T-cell (primary cell): ENCODE measurements at regions not wholly inside any gene's neighbourhood (a gene's known extent, or its start where the extent isn't known, plus 50 kb on each side); places are given as distances from the start of the nearest gene placed in this dataset.

ENCODE experiments used
- ATAC-seq, 4 experiments: fragments of 200-7000 bp in 3 of 4; fragments of 150-1000 bp in 1 of 4; cut with Tn5 transposase; replicated peaks in 1 of 4; 1 replicate in 3 of 4; 2 replicates in 1 of 4; pipeline ENCODE4 v1.10.0; 2021; ENCODE audit warnings: moderate library complexity in 3 of 4, mild to moderate bottlenecking in 2 of 4, moderate number of reproducible peaks in 1 of 4
- CTCF ChIA-PET, 2 donors: fragments of 300-600 bp; sonication (Branson Sonifier 250); formaldehyde crosslinking; loops; one replicate each; lab custom pipeline; 2022; ENCODE audit warnings: antibody characterized with exemption in 2 of 2; lab: Charles Lee
- POLR2A ChIA-PET, 2 donors: fragments of 300-600 bp; sonication (Branson Sonifier 250); formaldehyde crosslinking; loops; one replicate each; lab custom pipeline; 2022; ENCODE audit warnings: antibody characterized with exemption in 2 of 2; lab: Charles Lee
- DNase-seq, 35 experiments: peaks; one replicate each; pipeline versions ENCODE4 v3.0.0 to v3.0.0-alpha.2; 2013 to 2023
- H3K27ac ChIP-seq: one replicate; pipeline ENCODE4 v1.5.1; 2013; ENCODE audit warnings: low read length
- H3K27me3 ChIP-seq, 2 experiments: replicated peaks in 1 of 2; 1 replicate in 1 of 2; 2 replicates in 1 of 2; pipeline versions ENCODE4 v1.6.1 to v1.7.0; 2013; ENCODE audit warnings: low read length in 1 of 2, mixed read lengths in 1 of 2; ENCODE audit not compliant: control insufficient read depth in 2 of 2, insufficient read depth in 2 of 2; ENCODE audit errors: extremely low read depth in 1 of 2
- H3K36me3 ChIP-seq, 2 donors: 1 replicate in 1 of 2; 2 replicates in 1 of 2; pipeline versions ENCODE4 v1.6.1 to v1.7.0; 2013; ENCODE audit warnings: low read length in 1 of 2; ENCODE audit not compliant: control insufficient read depth in 2 of 2, insufficient read depth in 1 of 2; ENCODE audit errors: extremely low read depth in 1 of 2
- H3K4me1 ChIP-seq, 2 experiments: 1 replicate in 1 of 2; 2 replicates in 1 of 2; pipeline versions ENCODE4 v1.6.1 to v1.7.0; 2013; ENCODE audit warnings: low read length in 2 of 2, mixed read lengths in 1 of 2; ENCODE audit not compliant: insufficient read depth in 2 of 2, control insufficient read depth in 1 of 2; ENCODE audit errors: extremely low read depth in 1 of 2
- H3K4me3 ChIP-seq, 2 donors: 1 replicate in 1 of 2; 2 replicates in 1 of 2; pipeline versions ENCODE4 v1.5.1 to v1.7.0; 2013; ENCODE audit warnings: mild to moderate bottlenecking in 2 of 2, low read length in 1 of 2, moderate library complexity in 1 of 2; ENCODE audit not compliant: control insufficient read depth in 1 of 2; ENCODE audit errors: extremely low read depth in 1 of 2
- H3K9me3 ChIP-seq: 2 replicates; pipeline ENCODE4 v1.7.0; 2013
- H3K27ac Mint-ChIP-seq, 2 donors: one replicate each; pipeline ENCODE4 v1.8.0; 2020 to 2021; ENCODE audit warnings: mild to moderate bottlenecking in 2 of 2, mixed read lengths in 2 of 2
- H3K27me3 Mint-ChIP-seq, 2 donors: one replicate each; pipeline ENCODE4 v1.8.0; 2021 to 2022; ENCODE audit warnings: mixed read lengths in 2 of 2
- H3K36me3 Mint-ChIP-seq: one replicate; pipeline ENCODE4 v1.8.0; 2021; ENCODE audit warnings: mixed read lengths
- H3K4me1 Mint-ChIP-seq, 3 donors: one replicate each; pipeline ENCODE4 v1.8.0; 2020 to 2022; ENCODE audit warnings: mixed read lengths in 3 of 3, mild to moderate bottlenecking in 1 of 3
- H3K4me3 Mint-ChIP-seq, 3 donors: one replicate each; pipeline ENCODE4 v1.8.0; 2020 to 2022; ENCODE audit warnings: mild to moderate bottlenecking in 3 of 3, mixed read lengths in 3 of 3, moderate library complexity in 3 of 3
- H3K9me3 Mint-ChIP-seq, 3 donors: one replicate each; pipeline ENCODE4 v1.8.0; 2020 to 2022; ENCODE audit warnings: mixed read lengths in 3 of 3
- WGBS: methylation state at CpG from one replicate; pipeline ENCODE4 v1.1.5; 2013; ENCODE audit warnings: missing lambda C conversion rate; ENCODE audit not compliant: insufficient coverage; 5-methylcytosine and 5-hydroxymethylcytosine counted together

DNA sequence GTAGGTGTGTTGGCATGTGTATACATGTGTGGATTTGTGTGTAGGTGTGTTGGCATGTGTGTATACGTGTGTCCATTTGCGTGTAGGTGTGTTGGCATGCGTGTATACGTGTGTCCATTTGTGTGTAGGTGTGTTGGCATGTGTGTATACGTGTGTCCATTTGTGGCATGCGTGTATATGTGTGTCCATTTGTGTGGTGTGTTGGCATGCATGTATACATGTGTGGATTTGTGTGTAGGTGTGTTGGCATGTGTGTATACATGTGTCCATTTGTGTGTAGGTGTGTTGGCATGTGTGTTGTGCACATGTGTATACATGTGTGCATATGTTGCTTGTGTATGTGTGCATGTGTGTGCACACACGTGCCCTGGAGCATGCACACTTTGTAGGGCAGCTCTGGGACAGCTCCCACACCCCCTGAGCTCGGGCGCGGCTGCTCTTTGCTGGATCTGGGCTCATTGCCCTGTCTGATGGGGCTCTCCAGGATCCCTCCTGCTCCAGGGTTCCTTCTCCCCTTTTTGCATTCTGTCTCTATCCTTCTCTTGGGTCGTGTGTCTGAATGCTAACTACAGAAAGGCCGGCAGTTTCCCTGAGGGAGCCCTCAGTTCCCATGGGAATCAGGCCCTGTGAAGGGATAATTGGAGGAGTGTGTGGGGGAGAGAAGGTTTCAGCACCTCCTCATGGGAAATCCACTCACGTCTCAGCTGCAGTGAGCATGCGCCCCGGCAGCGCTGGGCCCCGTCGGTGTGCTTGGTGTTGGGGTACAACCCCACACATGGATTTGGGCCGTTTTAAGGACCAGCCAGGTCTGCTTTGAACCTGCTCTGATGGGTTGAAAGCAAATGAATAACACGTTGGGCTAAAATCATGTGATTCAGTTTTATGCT is 102.0 kb downstream of the ERMARD start:
- POLR2A ChIA-PET: no interaction called here
- Mint-ChIP-seq H3K27ac (no peak overlapping the region), H3K36me3 (no peaks in the 10 kb centered on the region), H3K27me3 (peaks cover 2 to 9% of the 10 kb centered on the region in 2 donors), H3K4me1 (no peaks in the 10 kb centered on the region), H3K4me3 (no peak overlapping the region), H3K9me3 (peaks cover 5% of the 10 kb centered on the region in 3 donors)
- H3K27me3 ChIP-seq: peaks cover 0 to 4% of the 10 kb centered on the region in 2 experiments
- no peak for DNase-seq
- H3K4me3 ChIP-seq: no peak overlapping the region
- no peak overlapping the region for H3K27ac ChIP-seq
- WGBS: 88% methylated on average over 18 of the region's 20 CpGs
- H3K4me1 ChIP-seq: no peaks in the 10 kb centered on the region
- no peak for ATAC-seq
- CTCF ChIA-PET: no interaction called here
- peaks cover 2% of the 10 kb centered on the region for H3K9me3 ChIP-seq
- no peaks in the 10 kb centered on the region for H3K36me3 ChIP-seq

DNA sequence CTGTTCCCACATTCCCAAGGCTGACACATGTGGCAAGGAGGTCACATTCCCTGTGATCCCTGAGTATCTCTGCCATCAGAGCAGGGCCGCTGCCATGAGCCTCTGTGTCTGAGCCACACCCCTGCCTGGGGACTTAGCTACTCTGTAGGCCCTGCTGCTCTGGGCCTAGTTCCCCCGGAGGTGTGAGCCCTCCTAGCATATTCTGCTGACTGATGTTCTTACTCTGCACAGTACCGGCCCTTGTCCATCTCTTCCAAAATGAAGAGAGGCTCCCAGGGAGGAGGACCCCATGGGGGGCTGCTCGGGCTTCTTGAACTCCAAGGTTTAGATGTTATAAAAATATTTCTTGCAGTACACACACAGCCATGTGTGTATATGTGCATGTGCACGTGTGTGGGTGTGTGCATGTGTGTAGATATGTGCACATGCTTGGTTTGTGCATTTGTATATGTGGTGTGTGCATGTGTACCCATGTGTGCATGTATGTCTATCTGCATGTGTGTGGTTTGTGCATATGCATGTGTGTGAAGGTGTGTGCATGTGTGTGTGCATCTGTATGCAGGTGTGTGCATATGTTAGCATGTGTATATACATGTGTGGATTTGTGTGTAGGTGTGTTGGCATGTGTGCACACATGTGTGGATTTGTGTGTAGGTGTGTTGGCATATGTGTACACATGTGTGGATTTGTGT is 101.2 kb downstream of the ERMARD start:
- Mint-ChIP-seq H3K4me1 (no peaks in the 10 kb centered on the region), H3K9me3 (peaks cover 3 to 5% (median 4%) of the 10 kb centered on the region in 3 donors), H3K27me3 (peaks cover 2 to 9% of the 10 kb centered on the region in 2 donors), H3K4me3 (no peak overlapping the region), H3K27ac (no peak overlapping the region), H3K36me3 (no peaks in the 10 kb centered on the region)
- Histone ChIP-seq H3K9me3 (no peaks in the 10 kb centered on the region), H3K4me3 (no peak overlapping the region), H3K4me1 (no peaks in the 10 kb centered on the region), H3K27ac (no peak overlapping the region), H3K36me3 (no peaks in the 10 kb centered on the region), H3K27me3 (peaks cover 0 to 7% of the 10 kb centered on the region in 2 experiments)
- DNase-seq (no peak), ATAC-seq (no peak)
- POLR2A ChIA-PET: no interaction called here
- CTCF ChIA-PET: no interaction called here
- 86% methylated on average over 2 of the region's 5 CpGs for WGBS

DNA sequence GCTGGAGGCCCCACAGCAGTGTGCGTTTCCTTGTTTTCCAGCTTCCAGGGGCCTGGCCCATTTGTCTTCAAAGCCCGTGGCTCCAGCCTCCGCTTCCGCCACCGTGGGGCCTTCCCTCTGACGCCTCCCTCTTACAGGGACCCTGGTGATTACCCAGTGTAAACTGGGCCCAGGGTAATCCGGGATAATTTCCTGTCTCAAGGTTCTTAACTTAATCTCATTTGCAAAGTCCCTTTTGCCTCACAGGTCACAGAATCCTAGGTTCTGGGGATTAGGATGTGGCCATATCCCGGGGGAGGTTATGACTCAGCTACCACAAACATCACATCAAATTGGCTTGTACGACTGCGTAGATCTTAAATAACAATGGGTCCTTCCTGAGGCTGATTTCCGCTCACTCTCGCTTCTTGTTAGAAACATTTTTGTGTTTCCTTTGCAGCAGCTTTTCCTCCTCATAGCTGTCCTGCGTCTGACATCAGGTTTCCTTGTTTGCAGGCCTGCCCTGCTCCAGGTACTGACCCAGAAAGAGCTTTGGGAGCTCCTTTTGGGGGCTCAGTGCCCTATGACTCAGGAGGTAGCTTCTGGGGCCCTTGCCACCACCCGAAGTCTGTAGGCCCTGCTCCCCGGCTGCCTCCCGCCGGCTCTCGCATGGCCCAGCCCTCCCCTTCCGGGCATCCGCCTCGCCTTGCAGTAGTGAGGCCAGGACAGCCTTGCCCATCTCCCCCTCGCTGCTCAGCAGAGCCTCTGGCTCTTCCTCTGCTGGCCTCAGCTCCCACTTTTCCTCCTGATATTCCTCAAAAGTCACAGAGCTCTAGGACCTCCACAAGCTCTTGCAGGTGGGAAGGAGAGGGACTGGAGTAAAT is 100.5 kb downstream of the ERMARD start:
- Mint-ChIP-seq H3K27me3 (peaks cover 6 to 12% of the 10 kb centered on the region in 2 donors), H3K9me3 (peaks cover 0 to 5% (median 0%) of the 10 kb centered on the region in 3 donors), H3K4me3 (no peak overlapping the region), H3K27ac (no peak overlapping the region), H3K36me3 (no peaks in the 10 kb centered on the region), H3K4me1 (no peaks in the 10 kb centered on the region)
- 92% methylated on average over 13 of the region's 22 CpGs for WGBS
- Histone ChIP-seq H3K9me3 (no peaks in the 10 kb centered on the region), H3K27me3 (peaks cover 0 to 7% of the 10 kb centered on the region in 2 experiments), H3K4me1 (no peaks in the 10 kb centered on the region), H3K4me3 (no peak overlapping the region), H3K36me3 (no peaks in the 10 kb centered on the region), H3K27ac (no peak overlapping the region)
- POLR2A ChIA-PET: no interaction called here
- CTCF ChIA-PET: interaction anchor here in 1 of 2 donors (0.6 kb wide), 1 partner anchor 9 kb away, joined by 3 read pairs; no protein-coding TSS in a partner anchor
- peak in 1 of 35 experiments; percentile 4 for DNase-seq
- ATAC-seq: no peak

DNA sequence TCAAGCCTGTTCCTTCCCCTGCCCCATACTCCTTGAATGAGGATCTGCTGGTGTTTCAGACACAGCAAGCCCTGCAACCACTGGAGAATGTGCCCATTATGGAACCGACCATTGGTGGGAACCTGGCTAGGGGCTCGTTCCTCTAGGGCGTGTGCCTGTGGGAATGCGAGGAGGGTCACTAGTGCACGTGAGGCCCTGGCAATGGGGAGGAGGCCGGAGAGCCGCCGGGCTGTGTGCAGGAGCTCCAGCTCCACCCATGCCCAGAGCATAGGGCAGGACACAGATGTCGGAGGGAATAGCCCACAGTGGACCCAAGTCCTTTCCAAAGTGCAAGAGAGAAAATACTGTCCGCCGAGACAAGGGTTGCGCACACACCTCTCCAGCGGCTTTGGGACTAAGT is 99.3 kb downstream of the ERMARD start:
- H3K27me3 ChIP-seq: peaks cover 0 to 18% of the 10 kb centered on the region in 2 experiments
- no peak overlapping the region for H3K27ac Mint-ChIP-seq
- no peaks in the 10 kb centered on the region for H3K36me3 ChIP-seq
- WGBS: 90% methylated on average over 8 of the region's 13 CpGs
- ATAC-seq: no peak
- peaks cover 0 to 5% (median 0%) of the 10 kb centered on the region in 3 donors for H3K9me3 Mint-ChIP-seq
- H3K4me3 ChIP-seq: no peak overlapping the region
- no peaks in the 10 kb centered on the region for H3K4me1 Mint-ChIP-seq
- POLR2A ChIA-PET: no interaction called here
- peaks cover 6 to 12% of the 10 kb centered on the region in 2 donors for H3K27me3 Mint-ChIP-seq
- no peaks in the 10 kb centered on the region for H3K4me1 ChIP-seq
- DNase-seq: no peak
- no peak overlapping the region for H3K27ac ChIP-seq
- no peaks in the 10 kb centered on the region for H3K9me3 ChIP-seq
- H3K36me3 Mint-ChIP-seq: no peaks in the 10 kb centered on the region
- H3K4me3 Mint-ChIP-seq: no peak overlapping the region
- CTCF ChIA-PET: no interaction called here

DNA sequence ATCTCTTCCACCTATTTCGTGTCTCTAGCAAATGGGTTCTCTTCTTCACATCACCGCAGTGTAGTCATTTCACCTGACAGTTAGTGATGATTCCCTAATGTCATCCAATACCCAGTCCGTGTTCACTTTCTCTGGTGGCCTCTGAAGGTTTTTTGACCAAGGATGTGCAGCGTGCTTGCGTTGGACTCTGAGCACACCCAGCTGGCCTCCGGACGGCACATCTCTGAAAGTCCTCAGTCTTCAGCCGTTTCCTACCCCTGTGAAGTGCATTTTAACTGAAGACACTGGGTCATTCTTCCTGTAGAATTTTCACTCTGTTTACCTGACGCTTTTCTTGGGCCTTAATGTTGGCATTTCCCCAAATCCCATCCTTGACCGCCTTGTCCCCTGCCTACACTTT is 98.7 kb downstream of the ERMARD start:
- H3K4me1 ChIP-seq: no peaks in the 10 kb centered on the region
- H3K27me3 ChIP-seq: peaks cover 0 to 23% of the 10 kb centered on the region in 2 experiments
- ATAC-seq (no peak), DNase-seq (no peak)
- Mint-ChIP-seq H3K4me1 (no peaks in the 10 kb centered on the region), H3K27ac (no peak overlapping the region), H3K9me3 (peaks cover 0 to 5% (median 0%) of the 10 kb centered on the region in 3 donors), H3K27me3 (peaks cover 6 to 14% of the 10 kb centered on the region in 2 donors), H3K36me3 (no peaks in the 10 kb centered on the region), H3K4me3 (no peak overlapping the region)
- 86% methylated on average over 10 of the region's 10 CpGs for WGBS
- POLR2A ChIA-PET: no interaction called here
- CTCF ChIA-PET: no interaction called here
- no peak overlapping the region for H3K4me3 ChIP-seq
- H3K9me3 ChIP-seq: no peaks in the 10 kb centered on the region
- no peaks in the 10 kb centered on the region for H3K36me3 ChIP-seq
- H3K27ac ChIP-seq: no peak overlapping the region

DNA sequence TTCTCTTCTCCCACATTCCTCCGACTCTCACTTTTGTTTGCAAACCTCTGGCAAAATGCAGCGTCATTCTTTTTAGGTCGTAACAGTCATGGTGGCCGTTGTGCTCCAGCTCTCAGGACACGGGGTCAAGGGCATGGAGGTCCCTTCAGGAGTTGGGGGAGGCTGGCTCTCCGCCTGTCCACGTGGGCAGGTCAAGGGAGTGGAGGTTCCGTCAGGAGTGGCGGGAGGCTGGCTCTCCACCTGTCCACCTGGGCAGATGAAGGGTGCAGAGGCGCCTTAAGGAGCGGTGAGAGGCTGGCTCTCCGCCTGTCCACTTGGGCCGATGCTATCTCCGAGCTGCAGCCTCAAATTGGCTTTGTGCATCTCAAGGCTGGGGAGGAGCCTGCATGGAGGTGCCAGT is 98.0 kb downstream of the ERMARD start:
- Mint-ChIP-seq H3K27ac (no peak overlapping the region), H3K9me3 (peaks cover 0 to 5% (median 0%) of the 10 kb centered on the region in 3 donors), H3K27me3 (peaks cover 6 to 17% of the 10 kb centered on the region in 2 donors), H3K4me1 (no peaks in the 10 kb centered on the region), H3K36me3 (no peaks in the 10 kb centered on the region), H3K4me3 (no peak overlapping the region)
- POLR2A ChIA-PET: no interaction called here
- no peak overlapping the region for H3K27ac ChIP-seq
- CTCF ChIA-PET: no interaction called here
- no peak overlapping the region for H3K4me3 ChIP-seq
- no peaks in the 10 kb centered on the region for H3K36me3 ChIP-seq
- H3K4me1 ChIP-seq: no peaks in the 10 kb centered on the region
- 78% methylated on average over 12 of the region's 14 CpGs for WGBS
- DNase-seq (peak in 1 of 35 experiments; percentile 6), ATAC-seq (no peak)
- no peaks in the 10 kb centered on the region for H3K9me3 ChIP-seq
- H3K27me3 ChIP-seq: peaks cover 0 to 28% of the 10 kb centered on the region in 2 experiments
